HG03108 (cell line): ENCODE measurements at regions not wholly inside any gene's neighbourhood (a gene's known extent, or its start where the extent isn't known, plus 50 kb on each side); places are given as distances from the start of the nearest gene placed in this dataset.
"Not testable (repeated sequence)": the region's sequence is repeated elsewhere in the genome, so short reads cannot be mapped to it uniquely, and the experiment has no call there.

ENCODE experiments used
- ATAC-seq: cut with Tn5 transposase; IDR thresholded peaks from one replicate; pipeline ENCODE4 v1.9.1; 2021; ENCODE audit warnings: moderate library complexity; ENCODE audit not compliant: unreplicated experiment

GRCh38 chr3:22659651-22660475 lies 543.3 kb upstream of the UBE2E2 start:
- no peak for ATAC-seq

- ATAC-seq: no peak
Measured at GRCh38 chr3:22660606-22661005, 542.5 kb upstream of the UBE2E2 start.

- ATAC-seq: no peak
Measured at GRCh38 chr3:22661121-22661700, 541.9 kb upstream of the UBE2E2 start.

- ATAC-seq: no peak
Measured at GRCh38 chr3:22665528-22665927, 537.6 kb upstream of the UBE2E2 start.

- ATAC-seq: no peak
Measured at GRCh38 chr3:22666736-22667135, 536.4 kb upstream of the UBE2E2 start.

- ATAC-seq: no peak
Measured at GRCh38 chr3:22671848-22672247, 531.3 kb upstream of the UBE2E2 start.

- ATAC-seq: no peak
Measured at GRCh38 chr3:22684739-22685138, 518.4 kb upstream of the UBE2E2 start.

- ATAC-seq: no peak
Measured at GRCh38 chr3:22685597-22685996, 517.5 kb upstream of the UBE2E2 start.

GRCh38 chr3:22691407-22691806 lies 511.7 kb upstream of the UBE2E2 start:
- ATAC-seq: no peak

- no peak for ATAC-seq
Measured at GRCh38 chr3:22691856-22692628, 511.1 kb upstream of the UBE2E2 start.

- no peak for ATAC-seq
Measured at GRCh38 chr3:22700876-22701275, 502.3 kb upstream of the UBE2E2 start.

- ATAC-seq: no peak
Measured at GRCh38 chr3:22704166-22704565, 499.0 kb upstream of the UBE2E2 start.

- no peak for ATAC-seq
Measured at GRCh38 chr3:22704571-22705354, 498.4 kb upstream of the UBE2E2 start.

GRCh38 chr3:22706922-22707321 lies 496.2 kb upstream of the UBE2E2 start:
- not testable (repeated sequence) for ATAC-seq

- ATAC-seq: no peak
Measured at GRCh38 chr3:22713936-22714335, 489.2 kb upstream of the UBE2E2 start.

GRCh38 chr3:22714749-22715148 lies 488.4 kb upstream of the UBE2E2 start:
- ATAC-seq: no peak

- no peak for ATAC-seq
Measured at GRCh38 chr3:22720596-22720995, 482.5 kb upstream of the UBE2E2 start.

- ATAC-seq: no peak
Measured at GRCh38 chr3:22724420-22724819, 478.7 kb upstream of the UBE2E2 start.

- ATAC-seq: no peak
Measured at GRCh38 chr3:22728406-22728805, 474.7 kb upstream of the UBE2E2 start.

- no peak for ATAC-seq
Measured at GRCh38 chr3:22729212-22729611, 473.9 kb upstream of the UBE2E2 start.

GRCh38 chr3:22729981-22730380 lies 473.1 kb upstream of the UBE2E2 start:
- no peak for ATAC-seq
